ENCODE measurements at regions not wholly inside any gene's neighbourhood (a gene's known extent, or its start where the extent isn't known, plus 50 kb on each side); places are given as distances from the start of the nearest gene placed in this dataset.

DNA sequence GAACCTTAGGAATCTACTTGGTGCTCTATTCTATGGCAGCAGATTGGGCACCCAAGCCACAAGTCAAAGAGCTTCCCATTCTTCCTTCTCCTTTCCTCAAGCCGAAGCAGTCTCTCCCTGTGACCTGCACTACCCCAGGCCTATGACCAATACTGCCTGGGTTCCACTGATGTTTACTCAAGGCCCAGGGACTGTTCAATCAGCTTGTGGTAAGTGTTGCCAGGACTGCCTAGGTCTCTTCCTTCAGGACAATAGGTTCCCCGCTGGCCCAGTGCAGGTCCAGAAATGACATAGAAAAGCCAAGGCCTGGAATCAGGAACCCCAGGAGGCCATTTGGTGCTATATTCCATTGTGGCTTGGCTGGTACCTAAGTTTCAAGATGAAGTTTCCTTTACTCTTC is 397.9 kb downstream of the ZIC4 start:
- no peaks in the 10 kb centered on the region for H3K27me3 Mint-ChIP-seq (ENCODE audit: low read depth)
- ATAC-seq (no peak), DNase-seq (ENCODE audit: low spot score) (no peak)
- POLR2A ChIA-PET = no interaction called here
- H3K36me3 Mint-ChIP-seq = no peaks in the 10 kb centered on the region
- H3K9me3 Mint-ChIP-seq = 0 out of 2 replicates have a peak, but pooled peaks cover 3% of the 10 kb centered on the region
- H3K4me1 Mint-ChIP-seq = no peaks in the 10 kb centered on the region
- H3K4me3 Mint-ChIP-seq = no peak overlapping the region
- no peak for TF ChIP-seq SMAD4 (CRISPR knock-in tag; IDR thresholded peaks at IDR 0.05)
- CTCF ChIA-PET = no interaction called here
- H3K27ac Mint-ChIP-seq = no peak overlapping the region

DNA sequence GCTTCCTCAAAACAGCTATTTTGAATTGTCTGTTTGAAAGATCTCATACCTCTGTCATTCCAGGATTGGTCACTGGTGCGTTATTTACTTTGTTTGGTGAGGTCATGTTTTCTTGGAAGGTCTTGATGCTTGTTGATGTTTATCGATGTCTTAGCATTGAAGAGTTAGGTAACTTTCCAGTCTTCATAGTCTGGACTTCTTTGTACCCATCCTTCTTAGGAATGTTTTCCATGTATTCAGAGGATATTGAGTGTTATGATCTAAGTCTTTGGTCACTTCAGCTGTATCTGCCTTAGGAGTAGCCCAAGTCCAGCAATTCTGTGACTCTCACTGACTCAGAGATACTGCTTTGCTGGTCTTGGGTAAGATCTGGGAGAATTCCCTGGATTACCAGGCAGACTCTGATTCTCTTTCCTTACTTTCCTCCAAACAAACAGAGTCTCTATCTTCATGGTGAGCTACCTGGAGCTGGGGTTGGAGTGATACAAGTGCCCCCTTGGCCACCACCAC is 398.6 kb downstream of the ZIC4 start:
- CTCF ChIA-PET = no interaction called here
- no peak for TF ChIP-seq SMAD4 (CRISPR knock-in tag; IDR thresholded peaks at IDR 0.05)

DNA sequence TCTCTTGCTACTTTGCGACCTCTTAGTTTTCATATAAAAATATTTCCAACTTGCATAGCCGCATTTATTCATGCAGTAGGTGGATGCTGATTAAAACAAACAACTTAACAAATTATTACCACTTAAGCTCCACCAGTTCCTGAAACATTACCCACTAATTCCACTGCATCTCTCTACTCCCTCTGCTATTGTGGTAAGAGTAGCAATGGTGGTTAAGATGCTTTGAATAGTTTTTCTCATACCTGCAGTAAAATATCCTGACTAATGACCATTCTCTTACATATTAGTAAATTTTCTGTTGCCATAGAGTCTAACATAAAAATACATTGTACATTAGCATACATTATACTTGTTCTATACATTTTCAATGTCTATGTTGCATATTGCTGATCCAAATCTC is 397.6 kb upstream of the PLSCR5 start:
- Mint-ChIP-seq H3K27ac (no peak overlapping the region), H3K27me3 (ENCODE audit: low read depth) (no peaks in the 10 kb centered on the region), H3K4me3 (no peak overlapping the region), H3K4me1 (no peaks in the 10 kb centered on the region), H3K9me3 (no peaks in the 10 kb centered on the region), H3K36me3 (no peaks in the 10 kb centered on the region)
- ChIA-PET POLR2A (no interaction called here), CTCF (no interaction called here)
- TF ChIP-seq, protein P1, sequence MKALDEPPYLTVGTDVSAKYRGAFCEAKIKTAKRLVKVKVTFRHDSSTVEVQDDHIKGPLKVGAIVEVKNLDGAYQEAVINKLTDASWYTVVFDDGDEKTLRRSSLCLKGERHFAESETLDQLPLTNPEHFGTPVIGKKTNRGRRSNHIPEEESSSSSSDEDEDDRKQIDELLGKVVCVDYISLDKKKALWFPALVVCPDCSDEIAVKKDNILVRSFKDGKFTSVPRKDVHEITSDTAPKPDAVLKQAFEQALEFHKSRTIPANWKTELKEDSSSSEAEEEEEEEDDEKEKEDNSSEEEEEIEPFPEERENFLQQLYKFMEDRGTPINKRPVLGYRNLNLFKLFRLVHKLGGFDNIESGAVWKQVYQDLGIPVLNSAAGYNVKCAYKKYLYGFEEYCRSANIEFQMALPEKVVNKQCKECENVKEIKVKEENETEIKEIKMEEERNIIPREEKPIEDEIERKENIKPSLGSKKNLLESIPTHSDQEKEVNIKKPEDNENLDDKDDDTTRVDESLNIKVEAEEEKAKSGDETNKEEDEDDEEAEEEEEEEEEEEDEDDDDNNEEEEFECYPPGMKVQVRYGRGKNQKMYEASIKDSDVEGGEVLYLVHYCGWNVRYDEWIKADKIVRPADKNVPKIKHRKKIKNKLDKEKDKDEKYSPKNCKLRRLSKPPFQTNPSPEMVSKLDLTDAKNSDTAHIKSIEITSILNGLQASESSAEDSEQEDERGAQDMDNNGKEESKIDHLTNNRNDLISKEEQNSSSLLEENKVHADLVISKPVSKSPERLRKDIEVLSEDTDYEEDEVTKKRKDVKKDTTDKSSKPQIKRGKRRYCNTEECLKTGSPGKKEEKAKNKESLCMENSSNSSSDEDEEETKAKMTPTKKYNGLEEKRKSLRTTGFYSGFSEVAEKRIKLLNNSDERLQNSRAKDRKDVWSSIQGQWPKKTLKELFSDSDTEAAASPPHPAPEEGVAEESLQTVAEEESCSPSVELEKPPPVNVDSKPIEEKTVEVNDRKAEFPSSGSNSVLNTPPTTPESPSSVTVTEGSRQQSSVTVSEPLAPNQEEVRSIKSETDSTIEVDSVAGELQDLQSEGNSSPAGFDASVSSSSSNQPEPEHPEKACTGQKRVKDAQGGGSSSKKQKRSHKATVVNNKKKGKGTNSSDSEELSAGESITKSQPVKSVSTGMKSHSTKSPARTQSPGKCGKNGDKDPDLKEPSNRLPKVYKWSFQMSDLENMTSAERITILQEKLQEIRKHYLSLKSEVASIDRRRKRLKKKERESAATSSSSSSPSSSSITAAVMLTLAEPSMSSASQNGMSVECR (CRISPR knock-in tag; IDR thresholded peaks at IDR 0.05; ENCODE audit: borderline replicate concordance) = no peak
- TF ChIP-seq IRF2 (CRISPR knock-in tag; IDR thresholded peaks at IDR 0.05; ENCODE audit: borderline replicate concordance, low read depth) = no peak
- TF ChIP-seq SMAD4 (CRISPR knock-in tag; IDR thresholded peaks at IDR 0.05) = no peak
- TF ChIP-seq, protein P2, sequence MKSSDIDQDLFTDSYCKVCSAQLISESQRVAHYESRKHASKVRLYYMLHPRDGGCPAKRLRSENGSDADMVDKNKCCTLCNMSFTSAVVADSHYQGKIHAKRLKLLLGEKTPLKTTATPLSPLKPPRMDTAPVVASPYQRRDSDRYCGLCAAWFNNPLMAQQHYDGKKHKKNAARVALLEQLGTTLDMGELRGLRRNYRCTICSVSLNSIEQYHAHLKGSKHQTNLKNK (CRISPR knock-in tag; IDR thresholded peaks at IDR 0.05) = no peak
- no peak for TF ChIP-seq TEAD4 (CRISPR knock-in tag; IDR thresholded peaks at IDR 0.05)
- TF ChIP-seq, protein P3, sequence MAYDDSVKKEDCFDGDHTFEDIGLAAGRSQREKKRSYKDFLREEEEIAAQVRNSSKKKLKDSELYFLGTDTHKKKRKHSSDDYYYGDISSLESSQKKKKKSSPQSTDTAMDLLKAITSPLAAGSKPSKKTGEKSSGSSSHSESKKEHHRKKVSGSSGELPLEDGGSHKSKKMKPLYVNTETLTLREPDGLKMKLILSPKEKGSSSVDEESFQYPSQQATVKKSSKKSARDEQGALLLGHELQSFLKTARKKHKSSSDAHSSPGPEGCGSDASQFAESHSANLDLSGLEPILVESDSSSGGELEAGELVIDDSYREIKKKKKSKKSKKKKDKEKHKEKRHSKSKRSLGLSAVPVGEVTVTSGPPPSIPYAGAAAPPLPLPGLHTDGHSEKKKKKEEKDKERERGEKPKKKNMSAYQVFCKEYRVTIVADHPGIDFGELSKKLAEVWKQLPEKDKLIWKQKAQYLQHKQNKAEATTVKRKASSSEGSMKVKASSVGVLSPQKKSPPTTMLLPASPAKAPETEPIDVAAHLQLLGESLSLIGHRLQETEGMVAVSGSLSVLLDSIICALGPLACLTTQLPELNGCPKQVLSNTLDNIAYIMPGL (CRISPR knock-in tag; IDR thresholded peaks at IDR 0.05) = no peak
- no peak for TF ChIP-seq ELF4 (CRISPR knock-in tag; IDR thresholded peaks at IDR 0.05; ENCODE audit: low read depth)
- no peak for TF ChIP-seq NFYB (CRISPR knock-in tag; conservative IDR thresholded peaks at IDR 0.05; ENCODE audit: low read depth)
- DNase-seq (ENCODE audit: low spot score) = no peak
- no peak for ATAC-seq

More for the DNA sequence above, 398.6 kb downstream of the ZIC4 start:
- H3K4me3 Mint-ChIP-seq = no peak overlapping the region
- no peaks in the 10 kb centered on the region for H3K27me3 Mint-ChIP-seq (ENCODE audit: low read depth)
- no peaks in the 10 kb centered on the region for H3K36me3 Mint-ChIP-seq
- no peak overlapping the region; the same call in 1 of the 2 replicates for H3K27ac Mint-ChIP-seq
- ATAC-seq (no peak), DNase-seq (ENCODE audit: low spot score) (no peak)
- POLR2A ChIA-PET = no interaction called here
- H3K9me3 Mint-ChIP-seq = 0 out of 2 replicates have a peak, but pooled peaks cover 3% of the 10 kb centered on the region
- H3K4me1 Mint-ChIP-seq = no peaks in the 10 kb centered on the region

DNA sequence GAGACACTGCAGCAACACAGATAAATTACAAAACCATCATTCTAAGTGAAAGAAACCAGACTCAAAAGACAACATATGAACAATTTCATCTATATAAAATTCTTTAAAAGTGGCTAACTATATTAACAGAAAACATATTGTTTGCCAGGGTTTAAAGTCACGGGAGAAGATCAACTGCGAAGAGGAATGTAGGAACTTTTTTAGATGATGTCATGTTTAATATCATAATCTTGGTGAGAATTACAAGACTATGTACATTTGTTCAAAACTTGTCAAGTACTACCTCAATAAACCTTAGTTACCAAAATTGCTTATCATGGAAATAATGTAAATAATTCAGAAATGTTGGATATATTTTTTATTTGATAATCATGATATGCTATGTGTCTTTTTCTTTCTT is 395.1 kb upstream of the PLSCR5 start:
- no peak for DNase-seq (ENCODE audit: low spot score)
- CTCF ChIA-PET = no interaction called here
- ATAC-seq = no peak
- TF ChIP-seq, protein P4, sequence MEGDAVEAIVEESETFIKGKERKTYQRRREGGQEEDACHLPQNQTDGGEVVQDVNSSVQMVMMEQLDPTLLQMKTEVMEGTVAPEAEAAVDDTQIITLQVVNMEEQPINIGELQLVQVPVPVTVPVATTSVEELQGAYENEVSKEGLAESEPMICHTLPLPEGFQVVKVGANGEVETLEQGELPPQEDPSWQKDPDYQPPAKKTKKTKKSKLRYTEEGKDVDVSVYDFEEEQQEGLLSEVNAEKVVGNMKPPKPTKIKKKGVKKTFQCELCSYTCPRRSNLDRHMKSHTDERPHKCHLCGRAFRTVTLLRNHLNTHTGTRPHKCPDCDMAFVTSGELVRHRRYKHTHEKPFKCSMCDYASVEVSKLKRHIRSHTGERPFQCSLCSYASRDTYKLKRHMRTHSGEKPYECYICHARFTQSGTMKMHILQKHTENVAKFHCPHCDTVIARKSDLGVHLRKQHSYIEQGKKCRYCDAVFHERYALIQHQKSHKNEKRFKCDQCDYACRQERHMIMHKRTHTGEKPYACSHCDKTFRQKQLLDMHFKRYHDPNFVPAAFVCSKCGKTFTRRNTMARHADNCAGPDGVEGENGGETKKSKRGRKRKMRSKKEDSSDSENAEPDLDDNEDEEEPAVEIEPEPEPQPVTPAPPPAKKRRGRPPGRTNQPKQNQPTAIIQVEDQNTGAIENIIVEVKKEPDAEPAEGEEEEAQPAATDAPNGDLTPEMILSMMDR (IDR thresholded peaks at IDR 0.05) = no peak
- TF ChIP-seq GTF2I (CRISPR knock-in tag; conservative IDR thresholded peaks at IDR 0.05) (no peak), TEAD4 (CRISPR knock-in tag; IDR thresholded peaks at IDR 0.05) (no peak), EMX1 (CRISPR knock-in tag; IDR thresholded peaks at IDR 0.05) (no peak), ZNF416 (CRISPR knock-in tag; IDR thresholded peaks at IDR 0.05) (no peak)
- TF ChIP-seq, protein P5, sequence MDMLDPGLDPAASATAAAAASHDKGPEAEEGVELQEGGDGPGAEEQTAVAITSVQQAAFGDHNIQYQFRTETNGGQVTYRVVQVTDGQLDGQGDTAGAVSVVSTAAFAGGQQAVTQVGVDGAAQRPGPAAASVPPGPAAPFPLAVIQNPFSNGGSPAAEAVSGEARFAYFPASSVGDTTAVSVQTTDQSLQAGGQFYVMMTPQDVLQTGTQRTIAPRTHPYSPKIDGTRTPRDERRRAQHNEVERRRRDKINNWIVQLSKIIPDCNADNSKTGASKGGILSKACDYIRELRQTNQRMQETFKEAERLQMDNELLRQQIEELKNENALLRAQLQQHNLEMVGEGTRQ (CRISPR knock-in tag; IDR thresholded peaks at IDR 0.05) = no peak
- TF ChIP-seq, protein P6, sequence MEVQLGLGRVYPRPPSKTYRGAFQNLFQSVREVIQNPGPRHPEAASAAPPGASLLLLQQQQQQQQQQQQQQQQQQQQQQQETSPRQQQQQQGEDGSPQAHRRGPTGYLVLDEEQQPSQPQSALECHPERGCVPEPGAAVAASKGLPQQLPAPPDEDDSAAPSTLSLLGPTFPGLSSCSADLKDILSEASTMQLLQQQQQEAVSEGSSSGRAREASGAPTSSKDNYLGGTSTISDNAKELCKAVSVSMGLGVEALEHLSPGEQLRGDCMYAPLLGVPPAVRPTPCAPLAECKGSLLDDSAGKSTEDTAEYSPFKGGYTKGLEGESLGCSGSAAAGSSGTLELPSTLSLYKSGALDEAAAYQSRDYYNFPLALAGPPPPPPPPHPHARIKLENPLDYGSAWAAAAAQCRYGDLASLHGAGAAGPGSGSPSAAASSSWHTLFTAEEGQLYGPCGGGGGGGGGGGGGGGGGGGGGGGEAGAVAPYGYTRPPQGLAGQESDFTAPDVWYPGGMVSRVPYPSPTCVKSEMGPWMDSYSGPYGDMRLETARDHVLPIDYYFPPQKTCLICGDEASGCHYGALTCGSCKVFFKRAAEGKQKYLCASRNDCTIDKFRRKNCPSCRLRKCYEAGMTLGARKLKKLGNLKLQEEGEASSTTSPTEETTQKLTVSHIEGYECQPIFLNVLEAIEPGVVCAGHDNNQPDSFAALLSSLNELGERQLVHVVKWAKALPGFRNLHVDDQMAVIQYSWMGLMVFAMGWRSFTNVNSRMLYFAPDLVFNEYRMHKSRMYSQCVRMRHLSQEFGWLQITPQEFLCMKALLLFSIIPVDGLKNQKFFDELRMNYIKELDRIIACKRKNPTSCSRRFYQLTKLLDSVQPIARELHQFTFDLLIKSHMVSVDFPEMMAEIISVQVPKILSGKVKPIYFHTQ (CRISPR knock-in tag; IDR thresholded peaks at IDR 0.05) = no peak
- no peak overlapping the region for H3K4me3 Mint-ChIP-seq
- POLR2A ChIA-PET = no interaction called here
- no peaks in the 10 kb centered on the region for H3K36me3 Mint-ChIP-seq
- no peaks in the 10 kb centered on the region for H3K27me3 Mint-ChIP-seq (ENCODE audit: low read depth)
- H3K9me3 Mint-ChIP-seq = no peaks in the 10 kb centered on the region
- no peak overlapping the region for H3K27ac Mint-ChIP-seq
- no peaks in the 10 kb centered on the region for H3K4me1 Mint-ChIP-seq

All from WTC11 (cell line).